Body of pancreas (tissue), 4 donors: ENCODE measurements at regions not wholly inside any gene's neighbourhood (a gene's known extent, or its start where the extent isn't known, plus 50 kb on each side); places are given as distances from the start of the nearest gene placed in this dataset.

Experiments used
- ATAC-seq: fragments of 150-250 bp; one replicate; pipeline ENCODE4 v1.9.1; 2016
- DNase-seq, 4 donors: peaks; one replicate each; pipeline ENCODE4 v3.0.0-alpha.2; 2019
- H3K27ac ChIP-seq, 4 donors: fragments of 200-600 bp; sonication (generic); 1 replicate in 3 of 4; 2 replicates in 1 of 4; pipeline versions ENCODE4 v1.5.1 to v1.6.1; 2016 to 2019; ENCODE audit warnings: mild to moderate bottlenecking in 1 of 4, mixed read lengths in 1 of 4, moderate library complexity in 1 of 4
- H3K27me3 ChIP-seq, 2 donors: fragments of 200-600 bp; sonication (generic); one replicate each; pipeline ENCODE4 v1.6.0; 2016; ENCODE audit warnings: mild to moderate bottlenecking in 1 of 2
- H3K36me3 ChIP-seq, 2 donors: fragments of 200-600 bp; sonication (generic); replicated peaks in 1 of 2; 2 replicates each; pipeline ENCODE4 v1.5.1; 2016; ENCODE audit warnings: low read depth in 2 of 2; ENCODE audit not compliant: insufficient read depth in 1 of 2
- H3K4me1 ChIP-seq: fragments of 200-600 bp; sonication (generic); one replicate; pipeline ENCODE4 v1.6.0; 2016
- H3K4me3 ChIP-seq, 2 donors: fragments of 200-600 bp; sonication (generic); 1 replicate in 1 of 2; 2 replicates in 1 of 2; pipeline ENCODE4 v1.5.1; 2016 to 2019
- H3K9me3 ChIP-seq, 3 donors: fragments of 200-600 bp; sonication (generic); 1 replicate in 2 of 3; 2 replicates in 1 of 3; pipeline ENCODE4 v1.5.1; 2016
- POLR2A ChIP-seq, 3 donors: fragments of 450-650 bp; IDR thresholded peaks; one replicate each; pipeline ENCODE4 v1.6.1; 2016; ENCODE audit warnings: antibody characterized with exemption in 3 of 3, mild to moderate bottlenecking in 2 of 3
- WGBS, 2 donors: methylation state at CpG; one replicate each; pipeline ENCODE4 v1.1.5; 2017; 5-methylcytosine and 5-hydroxymethylcytosine counted together
- intact Hi-C: fragments of 100-400 bp; cut with DNase I; formaldehyde crosslinking; loops from one replicate; pipeline ENCODE4 v1.15.1; 2023
- TF ChIP-seq, protein P1 (sequence below), 7 experiments: fragments of 450-650 bp in 4 of 7; fragments of 200-600 bp in 3 of 7; sonication (generic) in 3 of 7; IDR thresholded peaks; one replicate each; pipeline ENCODE4 v1.5.1; 2016 to 2019; ENCODE audit warnings: antibody characterized with exemption in 7 of 7

DNA sequence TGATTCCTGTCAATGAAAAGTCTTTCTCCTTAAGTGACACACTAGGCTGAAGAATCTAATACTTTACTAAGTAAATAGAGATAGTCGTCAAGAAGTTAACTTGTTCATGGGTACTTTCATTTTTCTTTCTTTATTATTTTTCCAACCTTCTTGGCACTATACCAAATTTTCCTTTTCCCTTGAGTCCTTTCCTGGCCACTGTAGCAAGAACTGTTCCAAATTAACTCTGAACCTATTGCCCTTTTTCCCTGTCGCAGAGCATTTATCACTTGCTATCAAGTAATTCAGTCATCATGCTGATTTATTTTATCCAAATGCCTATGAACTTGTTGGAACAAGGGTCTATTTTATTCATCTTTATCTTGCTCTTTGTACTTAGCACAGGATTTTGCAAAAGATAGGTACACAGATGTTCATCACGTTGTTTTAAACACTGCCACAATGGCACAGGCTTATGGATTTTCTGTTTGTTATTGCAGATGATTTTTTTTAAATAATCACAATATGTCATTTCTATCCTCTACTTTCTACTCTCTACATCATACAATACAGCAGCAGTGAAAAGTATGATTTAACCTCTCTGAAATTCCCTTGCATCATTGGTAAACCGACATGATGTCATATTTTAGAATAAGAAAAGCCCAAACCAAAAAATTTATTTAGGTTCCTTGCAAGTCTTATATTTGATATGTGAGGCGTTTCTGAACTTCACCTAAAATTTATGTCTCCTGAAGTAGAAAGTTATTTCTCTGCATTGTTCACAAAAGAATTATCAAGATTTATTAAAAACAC, 2352.3 kb downstream of the PCDH7 start:
- H3K36me3 ChIP-seq = no peaks in the 10 kb centered on the region
- H3K9me3 ChIP-seq = no peaks in the 10 kb centered on the region
- no peaks in the 10 kb centered on the region for H3K4me1 ChIP-seq
- H3K27ac ChIP-seq = no peak overlapping the region
- no peak for ATAC-seq
- intact Hi-C loops = no loop called here
- 21 to 23% methylated on average over 5 of the region's 5 CpGs for WGBS, 2 donors
- DNase-seq = no peak
- TF ChIP-seq, protein P1, sequence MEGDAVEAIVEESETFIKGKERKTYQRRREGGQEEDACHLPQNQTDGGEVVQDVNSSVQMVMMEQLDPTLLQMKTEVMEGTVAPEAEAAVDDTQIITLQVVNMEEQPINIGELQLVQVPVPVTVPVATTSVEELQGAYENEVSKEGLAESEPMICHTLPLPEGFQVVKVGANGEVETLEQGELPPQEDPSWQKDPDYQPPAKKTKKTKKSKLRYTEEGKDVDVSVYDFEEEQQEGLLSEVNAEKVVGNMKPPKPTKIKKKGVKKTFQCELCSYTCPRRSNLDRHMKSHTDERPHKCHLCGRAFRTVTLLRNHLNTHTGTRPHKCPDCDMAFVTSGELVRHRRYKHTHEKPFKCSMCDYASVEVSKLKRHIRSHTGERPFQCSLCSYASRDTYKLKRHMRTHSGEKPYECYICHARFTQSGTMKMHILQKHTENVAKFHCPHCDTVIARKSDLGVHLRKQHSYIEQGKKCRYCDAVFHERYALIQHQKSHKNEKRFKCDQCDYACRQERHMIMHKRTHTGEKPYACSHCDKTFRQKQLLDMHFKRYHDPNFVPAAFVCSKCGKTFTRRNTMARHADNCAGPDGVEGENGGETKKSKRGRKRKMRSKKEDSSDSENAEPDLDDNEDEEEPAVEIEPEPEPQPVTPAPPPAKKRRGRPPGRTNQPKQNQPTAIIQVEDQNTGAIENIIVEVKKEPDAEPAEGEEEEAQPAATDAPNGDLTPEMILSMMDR (IDR thresholded peaks at IDR 0.05) = no peak
- TF ChIP-seq POLR2A (IDR thresholded peaks at IDR 0.05) = no peak
- H3K4me3 ChIP-seq = no peak overlapping the region
- H3K27me3 ChIP-seq = no peaks in the 10 kb centered on the region

DNA sequence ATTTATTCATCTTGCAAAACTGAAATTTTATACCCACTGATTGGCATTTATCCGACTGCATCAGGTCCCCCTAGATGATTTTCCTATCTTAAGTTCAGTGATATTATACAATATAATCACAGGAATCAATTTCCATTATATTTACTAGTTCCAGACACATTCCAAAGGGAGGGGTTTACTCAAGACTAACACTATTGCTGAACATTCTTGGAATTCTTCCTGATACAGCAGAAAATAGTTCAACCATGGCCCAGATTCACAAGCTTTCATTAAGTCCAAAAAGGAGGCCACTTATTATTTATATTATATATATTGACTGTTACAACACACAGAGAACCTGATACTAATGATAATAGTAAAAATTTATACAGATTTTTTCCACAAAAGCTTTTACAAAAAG, 2353.6 kb downstream of the PCDH7 start:
- TF ChIP-seq, protein P1 (IDR thresholded peaks at IDR 0.05) = no peak
- ATAC-seq (no peak), DNase-seq (no peak)
- intact Hi-C loops = no loop called here
- no peak overlapping the region for H3K4me3 ChIP-seq
- WGBS, 2 donors = 11 to 22% methylated on average over 1 of the region's 1 CpG
- no peaks in the 10 kb centered on the region for H3K36me3 ChIP-seq
- peaks cover 5% of the 10 kb centered on the region for H3K4me1 ChIP-seq
- H3K27me3 ChIP-seq = no peaks in the 10 kb centered on the region
- H3K27ac ChIP-seq = no peak overlapping the region
- H3K9me3 ChIP-seq = no peaks in the 10 kb centered on the region

DNA sequence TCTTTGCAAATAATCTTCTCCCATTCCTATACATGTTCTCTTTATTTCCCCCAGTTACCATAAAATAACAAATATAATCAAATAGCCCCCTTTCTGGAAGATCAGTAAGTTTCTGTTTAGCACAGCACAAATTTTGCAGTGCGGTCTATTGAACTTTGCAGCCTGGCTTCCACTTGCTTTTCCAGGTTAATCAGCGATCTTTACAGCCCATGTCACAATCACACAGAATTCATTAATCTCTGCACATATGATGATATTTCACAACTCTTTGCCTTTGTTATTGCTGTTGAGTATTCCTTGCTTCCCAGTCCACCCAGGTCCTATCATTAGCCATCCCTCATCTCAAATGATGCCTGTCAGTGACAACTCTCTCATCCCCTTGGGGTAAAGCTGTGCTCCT, 2358.0 kb downstream of the PCDH7 start:
- Histone ChIP-seq H3K36me3 (no peaks in the 10 kb centered on the region), H3K27me3 (no peaks in the 10 kb centered on the region), H3K4me3 (no peak overlapping the region), H3K9me3 (no peaks in the 10 kb centered on the region), H3K27ac (no peak overlapping the region), H3K4me1 (peaks cover 17% of the 10 kb centered on the region)
- intact Hi-C loops = no loop called here
- no peak for TF ChIP-seq POLR2A (IDR thresholded peaks at IDR 0.05)
- TF ChIP-seq, protein P1 (IDR thresholded peaks at IDR 0.05) = no peak
- DNase-seq (peak in 1 of 4 donors; percentile 6), ATAC-seq (peak; percentile 55)
- 50 to 69% methylated on average over 2 of the region's 2 CpGs for WGBS, 2 donors

DNA sequence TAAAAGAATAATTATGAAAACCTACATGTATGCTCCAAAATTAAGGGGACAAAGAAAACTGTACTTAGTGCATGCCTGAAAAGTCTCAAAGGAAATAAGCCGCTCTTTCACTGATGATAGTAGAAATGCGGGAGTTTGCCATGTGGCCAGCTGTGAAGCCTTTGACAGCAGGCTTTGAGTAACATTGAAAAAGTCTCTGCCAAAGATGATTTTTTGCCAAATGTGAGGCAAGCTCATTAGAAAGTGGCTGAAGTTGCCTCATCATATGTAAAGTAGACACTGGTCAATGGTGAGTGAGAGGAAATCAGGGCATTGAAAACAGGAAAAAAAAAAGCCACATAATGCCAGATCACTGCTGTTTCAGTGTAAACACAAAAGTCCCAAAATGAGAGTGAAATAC, 2360.1 kb downstream of the PCDH7 start:
- intact Hi-C loops = no loop called here
- peaks cover 17% of the 10 kb centered on the region for H3K4me1 ChIP-seq
- no peaks in the 10 kb centered on the region for H3K9me3 ChIP-seq
- no peak for TF ChIP-seq POLR2A (IDR thresholded peaks at IDR 0.05)
- TF ChIP-seq, protein P1 (IDR thresholded peaks at IDR 0.05) = no peak
- H3K4me3 ChIP-seq = no peak overlapping the region
- no peaks in the 10 kb centered on the region for H3K36me3 ChIP-seq
- no peaks in the 10 kb centered on the region for H3K27me3 ChIP-seq
- H3K27ac ChIP-seq = no peak overlapping the region
- ATAC-seq = no peak
- WGBS, 2 donors = 26 to 27% methylated on average over 2 of the region's 2 CpGs
- no peak for DNase-seq

DNA sequence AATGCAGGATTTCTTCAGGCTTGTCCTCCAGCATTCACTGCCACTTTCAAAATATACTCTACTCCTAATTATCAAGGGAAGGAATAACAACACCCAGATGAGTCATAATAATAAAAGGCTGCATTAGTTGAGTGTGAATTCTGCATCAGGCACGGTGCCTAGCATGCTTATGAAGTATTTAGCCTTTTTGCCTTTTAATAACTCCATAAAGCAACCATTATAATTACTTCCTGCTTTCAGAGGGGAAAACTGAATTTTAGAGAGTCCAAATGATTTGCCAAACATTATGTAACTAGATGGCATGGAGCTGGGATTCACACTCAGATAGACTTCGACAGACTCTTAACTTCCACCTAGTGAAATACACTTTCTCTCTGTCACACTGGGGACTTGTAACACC, 2365.5 kb downstream of the PCDH7 start:
- WGBS, 2 donors = 46 to 47% methylated on average over 2 of the region's 2 CpGs
- TF ChIP-seq POLR2A (IDR thresholded peaks at IDR 0.05) = no peak
- TF ChIP-seq, protein P1 (IDR thresholded peaks at IDR 0.05) = no peak
- intact Hi-C loops = no loop called here

More for the DNA sequence above, 2365.5 kb downstream of the PCDH7 start:
- H3K27ac ChIP-seq = no peak overlapping the region
- no peaks in the 10 kb centered on the region for H3K36me3 ChIP-seq
- DNase-seq (no peak), ATAC-seq (no peak)
- H3K9me3 ChIP-seq = no peaks in the 10 kb centered on the region
- H3K4me1 ChIP-seq = no peaks in the 10 kb centered on the region
- H3K4me3 ChIP-seq = no peak overlapping the region
- no peaks in the 10 kb centered on the region for H3K27me3 ChIP-seq
